OCI-LY7 (cell line): ENCODE measurements at regions not wholly inside any gene's neighbourhood (a gene's known extent, or its start where the extent isn't known, plus 50 kb on each side); places are given as distances from the start of the nearest gene placed in this dataset.

Experiments used
- BruUV-seq: library from RNA; stranded (reverse); fragments of 400-500 nt; replicated peaks from 2 replicates; lab custom pipeline; 2021; lab: Mats Ljungman, UMichigan
- CTCF ChIA-PET: fragments of 300-600 bp; sonication (Branson Sonifier 250); formaldehyde crosslinking; loops from one replicate; lab custom pipeline; 2022; ENCODE audit warnings: antibody characterized with exemption; ENCODE audit not compliant: unreplicated experiment; lab: Charles Lee
- POLR2A ChIA-PET: fragments of 300-600 bp; sonication (Branson Sonifier 250); formaldehyde crosslinking; loops from one replicate; lab custom pipeline; 2022; ENCODE audit warnings: antibody characterized with exemption; lab: Charles Lee
- DNase-seq: peaks from one replicate; pipeline ENCODE4 v3.0.0-alpha.2; 2015; ENCODE audit warnings: low spot score
- H2AFZ ChIP-seq: fragments of 200-600 bp; sonication (generic), shearing (Covaris generic); 2 replicates; pipeline ENCODE4 v1.6.1; 2014; ENCODE audit warnings: mild to moderate bottlenecking, antibody characterized with exemption, low read length, moderate library complexity
- H3K27ac ChIP-seq: fragments of 200-600 bp; sonication (generic); 2 replicates; pipeline ENCODE4 v1.5.1; 2014; ENCODE audit warnings: mixed run types, low read depth, mild to moderate bottlenecking, moderate library complexity, low read length, inconsistent platforms; ENCODE audit not compliant: poor library complexity, severe bottlenecking
- H3K36me3 ChIP-seq: fragments of 200-600 bp; sonication (generic); 2 replicates; pipeline ENCODE4 v1.6.1; 2014; ENCODE audit warnings: mild to moderate bottlenecking, antibody characterized with exemption, low read length, moderate library complexity, mixed read lengths; ENCODE audit not compliant: insufficient read depth
- H3K4me1 ChIP-seq: fragments of 200-600 bp; sonication (generic); 2 replicates; pipeline ENCODE4 v1.5.1; 2014; ENCODE audit warnings: mild to moderate bottlenecking, low read length; ENCODE audit not compliant: insufficient read depth, poor library complexity, severe bottlenecking
- H3K4me2 ChIP-seq: fragments of 200-600 bp; sonication (generic); 2 replicates; pipeline ENCODE4 v1.6.1; 2014; ENCODE audit warnings: mild to moderate bottlenecking, low read length
- H3K4me3 ChIP-seq: fragments of 200-600 bp; sonication (generic); 2 replicates; pipeline ENCODE4 v1.5.1; 2014; ENCODE audit warnings: mild to moderate bottlenecking, low read depth, low read length; ENCODE audit not compliant: poor library complexity, severe bottlenecking
- H3K79me2 ChIP-seq: fragments of 200-600 bp; sonication (generic); 2 replicates; pipeline ENCODE4 v1.6.1; 2016; ENCODE audit warnings: low read depth, mild to moderate bottlenecking, low read length, moderate library complexity, mixed read lengths; ENCODE audit not compliant: insufficient read depth
- H3K9me2 ChIP-seq: fragments of 200-600 bp; sonication (generic); 2 replicates; pipeline ENCODE4 v1.6.1; 2016; ENCODE audit warnings: mild to moderate bottlenecking, low read length, mixed read lengths; ENCODE audit not compliant: insufficient read depth
- H3K9me3 ChIP-seq: fragments of 200-600 bp; sonication (generic); 2 replicates; pipeline ENCODE4 v1.6.1; 2014; ENCODE audit warnings: mild to moderate bottlenecking, mixed run types, low read length, mixed read lengths
- H4K20me1 ChIP-seq: fragments of 200-600 bp; sonication (generic); 2 replicates; pipeline ENCODE4 v1.6.1; 2014; ENCODE audit warnings: mild to moderate bottlenecking, antibody characterized with exemption, low read length, moderate library complexity, mixed read lengths; ENCODE audit not compliant: insufficient read depth
- CTCF ChIP-seq: fragments of 200-600 bp; sonication (generic); conservative IDR thresholded peaks from 2 replicates; pipeline ENCODE4 v1.5.1; 2014; ENCODE audit warnings: mild to moderate bottlenecking, antibody characterized with exemption, low read length, moderate library complexity, mixed read lengths
- EZH2phosphoT487 ChIP-seq: fragments of 200-600 bp; sonication (generic); IDR thresholded peaks from 2 replicates; pipeline ENCODE4 v1.6.1; 2018; ENCODE audit warnings: low read depth, borderline replicate concordance, mild to moderate bottlenecking, mixed run types, antibody characterized with exemption, low read length, moderate library complexity, mixed read lengths
- intact Hi-C: fragments of 100-400 bp; cut with micrococcal nuclease; formaldehyde crosslinking; loops from one replicate; pipeline ENCODE4 v1.10.0; 2022; ENCODE audit not compliant: unreplicated experiment

GRCh38 chr3:59245859-59246501, 196.2 kb upstream of the CFAP20DC start:
- no peak overlapping the region for H3K4me3 ChIP-seq
- no peak for TF ChIP-seq CTCF
- TF ChIP-seq EZH2phosphoT487 = no peak
- no peak overlapping the region for H2AFZ ChIP-seq
- ChIA-PET CTCF (no interaction called here), POLR2A (no interaction called here)
- H3K4me2 ChIP-seq = no peak overlapping the region
- DNase-seq = no peak
- H3K4me1 ChIP-seq = no peaks in the 10 kb centered on the region
- no peak overlapping the region for H3K27ac ChIP-seq
- intact Hi-C loops = no loop called here
- no peaks in the 10 kb centered on the region for H3K9me2 ChIP-seq
- BruUV-seq = no TSS peak
- no peaks in the 10 kb centered on the region for H4K20me1 ChIP-seq
- H3K36me3 ChIP-seq = no peaks in the 10 kb centered on the region
- H3K9me3 ChIP-seq = no peaks in the 10 kb centered on the region
- H3K79me2 ChIP-seq = no peaks in the 10 kb centered on the region

- H4K20me1 ChIP-seq = no peaks in the 10 kb centered on the region
- no TSS peak for BruUV-seq
- CTCF ChIA-PET = no interaction called here
Measured at GRCh38 chr3:59245300-59245858, 195.6 kb upstream of the CFAP20DC start.

More at GRCh38 chr3:59245300-59245858, 195.6 kb upstream of the CFAP20DC start:
- no peaks in the 10 kb centered on the region for H3K9me2 ChIP-seq
- DNase-seq = no peak
- H3K27ac ChIP-seq = no peak overlapping the region
- H3K4me1 ChIP-seq = no peaks in the 10 kb centered on the region
- no peak overlapping the region for H3K4me3 ChIP-seq
- POLR2A ChIA-PET = no interaction called here
- no peaks in the 10 kb centered on the region for H3K9me3 ChIP-seq
- no peaks in the 10 kb centered on the region for H3K36me3 ChIP-seq
- no peak for TF ChIP-seq EZH2phosphoT487
- TF ChIP-seq CTCF = no peak
- H3K4me2 ChIP-seq = no peak overlapping the region
- H2AFZ ChIP-seq = no peak overlapping the region
- no peaks in the 10 kb centered on the region for H3K79me2 ChIP-seq
- intact Hi-C loops = no loop called here
